C4-2B (cell line): ENCODE measurements at regions not wholly inside any gene's neighbourhood (a gene's known extent, or its start where the extent isn't known, plus 50 kb on each side); places are given as distances from the start of the nearest gene placed in this dataset.

ENCODE experiments used
- CTCF ChIP-seq: fragments of 450-650 bp; conservative IDR thresholded peaks from 2 replicates; pipeline ENCODE4 v1.5.1; 2017; ENCODE audit warnings: mild to moderate bottlenecking
- ZFX ChIP-seq: fragments of 450-650 bp; IDR thresholded peaks from 2 replicates; pipeline ENCODE4 v1.6.1; 2017

- TF ChIP-seq CTCF (no peak), ZFX (no peak)
These were observed 126.0 kb upstream of the VRK1 start for GRCh38 chr14:96671218-96671617.
